ENCODE measurements at regions not wholly inside any gene's neighbourhood (a gene's known extent, or its start where the extent isn't known, plus 50 kb on each side); places are given as distances from the start of the nearest gene placed in this dataset.
"Not testable (repeated sequence)": the region's sequence is repeated elsewhere in the genome, so short reads cannot be mapped to it uniquely, and the experiment has no call there.

DNA sequence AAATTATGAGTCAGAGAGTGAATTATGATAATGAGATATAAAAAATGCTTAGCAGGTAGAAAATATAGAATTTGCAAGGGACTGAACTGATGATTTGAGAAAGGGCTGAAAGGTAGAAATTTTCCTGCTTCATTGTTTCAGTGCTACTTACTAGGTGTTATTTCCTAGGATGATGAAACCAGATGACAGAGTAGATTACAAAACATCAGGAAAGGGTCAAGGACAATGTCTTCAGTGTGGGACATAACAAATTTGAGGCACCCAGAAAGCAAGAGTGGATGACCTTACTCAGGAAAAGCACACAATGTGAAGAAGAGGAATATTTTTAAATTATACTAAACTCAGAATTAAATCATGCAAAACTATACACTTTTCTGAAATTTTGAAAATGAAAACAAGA is 102.1 kb downstream of the SHCBP1 start:
- no peak overlapping the region for H3K27ac Mint-ChIP-seq
- no peak overlapping the region for H3K4me3 ChIP-seq (ENCODE audit: low read length in 2 of 2)

DNA sequence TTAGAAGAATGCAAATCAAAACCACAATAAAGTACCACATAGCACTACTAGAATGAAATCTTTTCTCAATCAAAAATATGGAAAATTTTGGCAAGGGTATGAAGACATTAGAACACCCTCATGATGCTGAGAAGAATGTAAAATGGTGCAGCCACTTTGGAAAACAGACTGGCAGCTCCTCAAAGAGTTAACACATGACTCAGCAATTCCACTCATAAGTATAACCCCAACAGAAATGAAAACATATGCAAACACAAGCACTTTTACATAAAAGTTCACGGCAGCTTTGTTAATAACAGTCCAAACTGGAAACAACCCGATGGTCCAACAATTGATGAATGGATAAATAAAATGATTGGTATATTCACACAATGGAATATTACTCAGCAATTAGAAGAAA is 124.5 kb downstream of the SHCBP1 start:
- no peak for DNase-seq
- no peak overlapping the region for H3K4me3 Mint-ChIP-seq
- Histone ChIP-seq H3K4me1 (ENCODE audit: insufficient read depth, low read length) (no peaks in the 10 kb centered on the region), H3K27me3 (ENCODE audit: insufficient read depth, low read length) (no peaks in the 10 kb centered on the region), H3K36me3 (ENCODE audit: insufficient read depth, low read length) (no peaks in the 10 kb centered on the region), H3K27ac (ENCODE audit: low read depth, low read length) (no peak overlapping the region), H3K9me3 (ENCODE audit: control insufficient read depth in 1 of 2, low read length in 2 of 2) (no peaks in the 10 kb centered on the region), H3K4me3 (ENCODE audit: low read length in 2 of 2) (no peak overlapping the region)
- H3K9me3 Mint-ChIP-seq: peaks cover 0 to 11% (median 4%) of the 10 kb centered on the region in 8 donors
- CTCF ChIA-PET (ENCODE audit: partially characterized antibody): no interaction called here
- no peaks in the 10 kb centered on the region for H3K27me3 Mint-ChIP-seq
- no peaks in the 10 kb centered on the region for H3K4me1 Mint-ChIP-seq
- POLR2A ChIA-PET (ENCODE audit: partially characterized antibody): no interaction called here
- no peaks in the 10 kb centered on the region for H3K36me3 Mint-ChIP-seq
- intact Hi-C loops (cut with micrococcal nuclease): no loop called here
- no peak overlapping the region for H3K27ac Mint-ChIP-seq

More for the DNA sequence above, 102.1 kb downstream of the SHCBP1 start:
- no peaks in the 10 kb centered on the region for H3K4me1 ChIP-seq (ENCODE audit: insufficient read depth, low read length)
- no peak for DNase-seq
- Mint-ChIP-seq H3K27me3 (no peaks in the 10 kb centered on the region), H3K36me3 (no peaks in the 10 kb centered on the region), H3K4me1 (no peaks in the 10 kb centered on the region), H3K4me3 (no peak overlapping the region), H3K9me3 (peaks cover 0 to 18% (median 5%) of the 10 kb centered on the region in 8 donors)
- H3K36me3 ChIP-seq (ENCODE audit: insufficient read depth, low read length): no peaks in the 10 kb centered on the region
- ChIA-PET CTCF (ENCODE audit: partially characterized antibody) (no interaction called here), POLR2A (ENCODE audit: partially characterized antibody) (no interaction called here)
- no peaks in the 10 kb centered on the region for H3K27me3 ChIP-seq (ENCODE audit: insufficient read depth, low read length)
- no peaks in the 10 kb centered on the region for H3K9me3 ChIP-seq (ENCODE audit: control insufficient read depth in 1 of 2, low read length in 2 of 2)
- intact Hi-C loops (cut with micrococcal nuclease): no loop called here
- H3K27ac ChIP-seq (ENCODE audit: low read depth, low read length): no peak overlapping the region

DNA sequence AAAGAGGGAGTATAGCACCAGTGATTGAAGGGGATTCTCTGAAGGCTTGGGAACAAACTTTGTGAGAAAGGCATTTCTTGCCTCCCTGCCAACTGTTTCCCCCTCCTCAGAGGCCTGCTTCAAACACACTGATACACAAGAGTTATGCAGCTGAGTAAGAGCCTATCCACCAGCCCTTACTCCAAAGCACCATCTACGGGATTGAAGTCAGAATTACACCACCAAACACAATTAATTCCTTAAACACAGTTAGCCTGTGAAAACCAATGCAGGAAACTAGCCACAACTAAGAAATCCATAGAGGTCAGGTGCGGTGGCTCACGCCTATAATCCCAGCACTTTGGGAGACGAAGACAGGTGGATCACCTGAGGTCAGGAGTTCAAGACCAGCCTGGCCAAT is 138.3 kb downstream of the SHCBP1 start:
- Histone ChIP-seq H3K9me3 (ENCODE audit: control insufficient read depth in 1 of 2, low read length in 2 of 2) (no peaks in the 10 kb centered on the region), H3K4me3 (ENCODE audit: low read length in 2 of 2) (no peak overlapping the region), H3K27ac (ENCODE audit: low read depth, low read length) (no peak overlapping the region), H3K27me3 (ENCODE audit: insufficient read depth, low read length) (no peaks in the 10 kb centered on the region), H3K4me1 (ENCODE audit: insufficient read depth, low read length) (no peaks in the 10 kb centered on the region), H3K36me3 (ENCODE audit: insufficient read depth, low read length) (no peaks in the 10 kb centered on the region)
- POLR2A ChIA-PET (ENCODE audit: partially characterized antibody): no interaction called here
- Mint-ChIP-seq H3K36me3 (no peaks in the 10 kb centered on the region), H3K4me3 (no peak overlapping the region), H3K4me1 (no peaks in the 10 kb centered on the region), H3K27ac (no peak overlapping the region), H3K27me3 (no peaks in the 10 kb centered on the region), H3K9me3 (peaks cover 0 to 49% (median 15%) of the 10 kb centered on the region in 8 donors)
- intact Hi-C loops (cut with micrococcal nuclease): no loop called here
- DNase-seq: no peak
- CTCF ChIA-PET (ENCODE audit: partially characterized antibody): no interaction called here

DNA sequence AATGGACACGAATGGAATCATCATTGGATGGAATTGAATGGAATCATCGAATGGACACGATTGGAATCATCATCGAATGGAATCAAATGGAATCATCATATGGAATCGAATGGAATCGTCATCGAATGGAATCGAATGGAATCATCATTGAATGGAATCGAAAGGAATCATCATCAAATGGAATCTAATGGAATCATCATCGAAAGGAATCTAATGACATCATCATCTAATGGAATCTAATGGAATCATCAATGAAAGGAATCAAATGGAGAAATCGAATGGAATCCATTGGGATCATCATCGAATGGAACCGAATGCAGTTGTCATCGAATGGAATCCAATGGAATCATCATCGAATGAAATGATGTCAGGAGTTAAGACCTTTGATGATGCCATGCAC is 154.9 kb downstream of the SHCBP1 start:
- Histone ChIP-seq H3K4me1 (ENCODE audit: insufficient read depth, low read length) (no peaks in the 10 kb centered on the region), H3K4me3 (ENCODE audit: low read length in 2 of 2) (no peak overlapping the region), H3K9me3 (ENCODE audit: control insufficient read depth in 1 of 2, low read length in 2 of 2) (no peaks in the 10 kb centered on the region), H3K27ac (ENCODE audit: low read depth, low read length) (no peak overlapping the region), H3K36me3 (ENCODE audit: insufficient read depth, low read length) (no peaks in the 10 kb centered on the region), H3K27me3 (ENCODE audit: insufficient read depth, low read length) (no peaks in the 10 kb centered on the region)
- POLR2A ChIA-PET (ENCODE audit: partially characterized antibody): no interaction called here
- Mint-ChIP-seq H3K4me3 (no peak overlapping the region), H3K9me3 (peaks cover 3 to 56% (median 35%) of the 10 kb centered on the region in 8 donors), H3K27ac (no peak overlapping the region), H3K27me3 (no peaks in the 10 kb centered on the region), H3K36me3 (no peaks in the 10 kb centered on the region), H3K4me1 (no peaks in the 10 kb centered on the region)
- CTCF ChIA-PET (ENCODE audit: partially characterized antibody): no interaction called here
- intact Hi-C loops (cut with micrococcal nuclease): no loop called here
- no peak for DNase-seq

DNA sequence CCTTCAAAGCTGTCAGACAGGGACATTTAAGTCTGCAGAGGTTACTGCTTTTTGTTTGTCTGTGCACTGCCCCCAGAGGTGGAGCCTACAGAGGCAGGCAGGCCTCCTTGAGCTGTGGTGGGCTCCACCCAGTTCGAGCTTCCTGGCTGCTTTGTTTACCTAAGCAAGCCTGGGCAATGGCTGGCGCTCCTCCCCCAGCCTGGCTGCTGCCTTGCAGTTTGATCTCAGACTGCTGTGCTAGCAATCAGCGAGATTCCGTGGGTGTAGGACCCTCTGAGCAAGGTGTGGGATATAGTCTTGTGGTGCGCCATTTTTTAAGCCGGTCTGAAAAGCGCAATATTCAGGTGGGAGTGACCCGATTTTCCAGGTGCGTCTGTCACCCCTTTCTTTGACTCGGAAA is 166.4 kb downstream of the SHCBP1 start:
- POLR2A ChIA-PET (ENCODE audit: partially characterized antibody); H3K4me3 Mint-ChIP-seq; H3K4me1 ChIP-seq (ENCODE audit: insufficient read depth, low read length); H3K4me3 ChIP-seq (ENCODE audit: low read length in 2 of 2); CTCF ChIA-PET (ENCODE audit: partially characterized antibody); H3K27ac ChIP-seq (ENCODE audit: low read depth, low read length); H3K4me1 Mint-ChIP-seq; H3K9me3 ChIP-seq (ENCODE audit: control insufficient read depth in 1 of 2, low read length in 2 of 2); H3K27me3 Mint-ChIP-seq; H3K36me3 ChIP-seq (ENCODE audit: insufficient read depth, low read length); H3K27me3 ChIP-seq (ENCODE audit: insufficient read depth, low read length); DNase-seq; H3K27ac Mint-ChIP-seq; intact Hi-C loops (cut with micrococcal nuclease); H3K36me3 Mint-ChIP-seq: not testable (repeated sequence)
- peaks cover 0 to 18% (median 13%) of the 10 kb centered on the region in 8 donors for H3K9me3 Mint-ChIP-seq

DNA sequence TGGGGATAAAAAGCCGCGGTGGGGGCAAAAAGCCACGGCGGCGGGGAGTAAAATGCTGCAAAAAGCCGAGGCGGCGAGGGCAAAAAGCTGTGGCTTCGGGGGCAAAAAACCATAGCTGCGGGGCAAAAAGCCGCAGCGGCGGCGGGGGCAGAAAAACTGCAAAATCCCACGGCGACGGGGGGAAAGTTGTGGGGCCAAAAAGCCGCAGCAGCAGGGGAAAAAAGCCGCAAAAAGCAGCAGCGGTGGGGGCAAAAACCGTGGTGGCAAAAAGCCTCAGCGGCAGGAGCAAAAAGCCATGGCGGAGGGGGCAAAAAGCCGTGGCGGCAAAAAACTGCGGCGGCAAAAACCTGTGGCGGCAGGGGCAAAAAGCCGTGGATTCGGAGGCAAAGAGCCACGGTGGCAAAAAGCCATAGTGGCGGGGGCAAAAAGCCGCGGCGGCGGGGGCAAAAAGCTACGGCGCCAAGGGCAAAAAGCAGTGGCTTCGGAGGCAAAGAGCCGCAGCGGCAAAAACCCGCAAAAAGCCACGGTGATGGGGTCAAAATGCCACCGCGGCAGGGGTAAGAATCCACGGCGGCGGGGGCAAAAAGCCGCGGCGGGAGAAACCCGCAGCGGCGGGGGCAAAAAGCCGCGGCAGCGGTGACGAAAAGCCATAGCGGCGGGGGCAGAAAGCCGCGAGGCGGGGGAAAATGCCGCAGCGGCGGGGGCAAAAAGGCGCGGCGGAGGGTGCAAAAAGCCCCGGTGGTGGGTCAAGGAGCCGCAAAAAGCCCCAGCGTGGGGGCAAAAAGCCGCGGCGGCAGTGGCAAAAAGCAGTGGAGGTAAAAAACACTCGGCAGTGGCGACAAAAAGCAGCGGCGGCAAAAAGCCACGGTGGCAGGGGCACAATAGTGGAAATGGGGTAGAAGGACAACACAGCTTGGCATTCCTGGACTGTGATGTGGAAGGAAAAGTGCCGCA is 192.8 kb downstream of the SHCBP1 start:
- no peak overlapping the region for H3K4me3 Mint-ChIP-seq
- peaks cover 3% of the 10 kb centered on the region in 2 donors for H3K27me3 Mint-ChIP-seq
- no peaks in the 10 kb centered on the region for H3K4me1 ChIP-seq (ENCODE audit: insufficient read depth, low read length)

DNA sequence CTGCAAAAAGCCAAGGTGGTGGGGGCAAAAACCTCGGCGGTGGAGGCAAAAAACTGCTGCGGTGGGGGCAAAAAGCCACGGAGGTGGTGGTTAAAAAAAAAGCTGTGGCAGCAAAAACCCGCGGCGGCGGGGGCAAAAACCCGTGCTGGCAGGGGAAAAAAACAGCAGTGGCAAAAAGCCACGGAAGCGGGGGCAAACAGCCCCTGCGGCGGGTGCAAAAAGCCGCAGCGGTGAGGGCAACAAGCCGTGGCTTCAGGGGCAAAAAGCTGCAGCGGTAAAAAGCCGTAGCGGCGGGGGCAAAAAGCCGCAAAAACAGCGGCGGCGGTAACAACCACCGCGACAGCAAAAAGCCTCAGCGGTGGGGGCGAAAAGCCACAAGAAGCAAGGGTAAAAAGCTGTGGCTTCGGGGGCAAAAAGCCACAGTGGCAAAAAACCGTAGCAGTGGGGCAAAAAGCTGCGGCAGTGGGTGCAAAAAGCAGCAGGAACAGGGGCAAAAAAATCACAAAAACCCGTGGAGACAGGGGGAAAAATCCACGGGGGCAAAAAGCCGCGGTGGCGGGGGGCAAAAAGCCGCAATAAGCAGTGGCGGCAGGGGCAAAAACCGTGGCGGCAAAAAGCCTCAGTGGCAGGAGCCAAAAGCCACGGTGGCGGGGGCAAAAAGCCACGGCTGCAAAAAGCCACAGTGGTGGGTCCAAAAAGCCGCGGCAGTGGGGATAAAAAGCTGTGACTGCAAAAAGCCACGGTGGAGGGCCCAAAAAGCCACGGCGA is 193.7 kb downstream of the SHCBP1 start:
- Mint-ChIP-seq H3K27ac (no peak overlapping the region), H3K4me1 (no peaks in the 10 kb centered on the region), H3K27me3 (peaks cover 3% of the 10 kb centered on the region in 2 donors), H3K4me3 (no peak overlapping the region), H3K9me3 (peaks cover 0 to 37% (median 25%) of the 10 kb centered on the region in 8 donors), H3K36me3 (peaks cover 0 to 3% of the 10 kb centered on the region in 2 donors)
- Histone ChIP-seq H3K4me3 (ENCODE audit: low read length in 2 of 2) (no peak overlapping the region), H3K4me1 (ENCODE audit: insufficient read depth, low read length) (no peaks in the 10 kb centered on the region), H3K9me3 (ENCODE audit: control insufficient read depth in 1 of 2, low read length in 2 of 2) (no peaks in the 10 kb centered on the region), H3K36me3 (ENCODE audit: insufficient read depth, low read length) (no peaks in the 10 kb centered on the region), H3K27me3 (ENCODE audit: insufficient read depth, low read length) (no peaks in the 10 kb centered on the region), H3K27ac (ENCODE audit: low read depth, low read length) (no peak overlapping the region)
- ChIA-PET POLR2A (ENCODE audit: partially characterized antibody) (no interaction called here), CTCF (ENCODE audit: partially characterized antibody) (no interaction called here)
- DNase-seq: no peak
- intact Hi-C loops (cut with micrococcal nuclease): no loop called here

More for the DNA sequence above, 192.8 kb downstream of the SHCBP1 start:
- Mint-ChIP-seq H3K9me3 (peaks cover 0 to 29% (median 22%) of the 10 kb centered on the region in 8 donors), H3K27ac (no peak overlapping the region), H3K4me1 (no peaks in the 10 kb centered on the region), H3K36me3 (peaks cover 0 to 3% of the 10 kb centered on the region in 2 donors)
- DNase-seq: no peak
- ChIA-PET CTCF (ENCODE audit: partially characterized antibody) (no interaction called here), POLR2A (ENCODE audit: partially characterized antibody) (no interaction called here)
- Histone ChIP-seq H3K27me3 (ENCODE audit: insufficient read depth, low read length) (no peaks in the 10 kb centered on the region), H3K9me3 (ENCODE audit: control insufficient read depth in 1 of 2, low read length in 2 of 2) (no peaks in the 10 kb centered on the region), H3K4me3 (ENCODE audit: low read length in 2 of 2) (no peak overlapping the region), H3K27ac (ENCODE audit: low read depth, low read length) (no peak overlapping the region), H3K36me3 (ENCODE audit: insufficient read depth, low read length) (no peaks in the 10 kb centered on the region)
- intact Hi-C loops (cut with micrococcal nuclease): no loop called here

All from CD4-positive, alpha-beta memory T cell (primary cell).